Body of pancreas (tissue), 4 donors: ENCODE measurements at regions not wholly inside any gene's neighbourhood (a gene's known extent, or its start where the extent isn't known, plus 50 kb on each side); places are given as distances from the start of the nearest gene placed in this dataset.

Experiments
- ATAC-seq: fragments of 150-250 bp; one replicate; pipeline ENCODE4 v1.9.1; 2016
- DNase-seq, 4 donors: peaks; one replicate each; pipeline ENCODE4 v3.0.0-alpha.2; 2019
- H3K27ac ChIP-seq, 4 donors: fragments of 200-600 bp; sonication (generic); 1 replicate in 3 of 4; 2 replicates in 1 of 4; pipeline versions ENCODE4 v1.5.1 to v1.6.1; 2016 to 2019; ENCODE audit warnings: mild to moderate bottlenecking in 1 of 4, mixed read lengths in 1 of 4, moderate library complexity in 1 of 4
- H3K27me3 ChIP-seq, 2 donors: fragments of 200-600 bp; sonication (generic); one replicate each; pipeline ENCODE4 v1.6.0; 2016; ENCODE audit warnings: mild to moderate bottlenecking in 1 of 2
- H3K36me3 ChIP-seq, 2 donors: fragments of 200-600 bp; sonication (generic); replicated peaks in 1 of 2; 2 replicates each; pipeline ENCODE4 v1.5.1; 2016; ENCODE audit warnings: low read depth in 2 of 2; ENCODE audit not compliant: insufficient read depth in 1 of 2
- H3K4me1 ChIP-seq: fragments of 200-600 bp; sonication (generic); one replicate; pipeline ENCODE4 v1.6.0; 2016
- H3K4me3 ChIP-seq, 2 donors: fragments of 200-600 bp; sonication (generic); 1 replicate in 1 of 2; 2 replicates in 1 of 2; pipeline ENCODE4 v1.5.1; 2016 to 2019
- H3K9me3 ChIP-seq, 3 donors: fragments of 200-600 bp; sonication (generic); 1 replicate in 2 of 3; 2 replicates in 1 of 3; pipeline ENCODE4 v1.5.1; 2016
- CTCF ChIP-seq, 7 experiments: fragments of 450-650 bp in 4 of 7; fragments of 200-600 bp in 3 of 7; sonication (generic) in 3 of 7; IDR thresholded peaks; one replicate each; pipeline ENCODE4 v1.5.1; 2016 to 2019; ENCODE audit warnings: antibody characterized with exemption in 7 of 7
- POLR2A ChIP-seq, 3 donors: fragments of 450-650 bp; IDR thresholded peaks; one replicate each; pipeline ENCODE4 v1.6.1; 2016; ENCODE audit warnings: antibody characterized with exemption in 3 of 3, mild to moderate bottlenecking in 2 of 3
- WGBS, 2 donors: methylation state at CpG; one replicate each; pipeline ENCODE4 v1.1.5; 2017; 5-methylcytosine and 5-hydroxymethylcytosine counted together
- intact Hi-C: fragments of 100-400 bp; cut with DNase I; formaldehyde crosslinking; loops from one replicate; pipeline ENCODE4 v1.15.1; 2023

DNA sequence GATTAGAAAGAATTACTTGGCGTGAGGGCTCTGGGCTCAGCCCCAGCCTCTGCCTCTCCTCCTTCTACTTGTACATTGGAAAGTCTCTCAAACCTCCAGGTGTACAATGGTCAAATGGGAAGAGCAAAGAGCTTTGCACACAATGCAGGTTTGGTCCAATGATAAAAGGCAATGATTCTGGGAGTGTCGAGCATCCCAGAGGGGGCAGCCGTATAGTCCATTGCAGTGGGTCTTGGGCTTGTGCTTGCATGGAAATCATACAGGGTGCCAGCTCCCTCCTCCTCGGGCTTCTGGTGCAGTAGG lies 98.0 kb upstream of the NCK2 start:
- H3K27me3 ChIP-seq: no peaks in the 10 kb centered on the region
- no peaks in the 10 kb centered on the region for H3K9me3 ChIP-seq
- ATAC-seq (no peak), DNase-seq (peak in 1 of 4 donors; percentile 9)
- TF ChIP-seq POLR2A (IDR thresholded peaks at IDR 0.05) (no peak), CTCF (IDR thresholded peaks at IDR 0.05) (no peak)
- H3K27ac ChIP-seq: peak overlapping the region in 3 of 4 donors; percentile 0 to 47 (median 9)
- peaks cover 28% of the 10 kb centered on the region for H3K4me1 ChIP-seq
- no peaks in the 10 kb centered on the region for H3K36me3 ChIP-seq
- intact Hi-C loops: no loop called here
- 26 to 34% methylated on average over 3 to 4 of the region's 4 CpGs for WGBS, 2 donors
- no peak overlapping the region for H3K4me3 ChIP-seq

DNA sequence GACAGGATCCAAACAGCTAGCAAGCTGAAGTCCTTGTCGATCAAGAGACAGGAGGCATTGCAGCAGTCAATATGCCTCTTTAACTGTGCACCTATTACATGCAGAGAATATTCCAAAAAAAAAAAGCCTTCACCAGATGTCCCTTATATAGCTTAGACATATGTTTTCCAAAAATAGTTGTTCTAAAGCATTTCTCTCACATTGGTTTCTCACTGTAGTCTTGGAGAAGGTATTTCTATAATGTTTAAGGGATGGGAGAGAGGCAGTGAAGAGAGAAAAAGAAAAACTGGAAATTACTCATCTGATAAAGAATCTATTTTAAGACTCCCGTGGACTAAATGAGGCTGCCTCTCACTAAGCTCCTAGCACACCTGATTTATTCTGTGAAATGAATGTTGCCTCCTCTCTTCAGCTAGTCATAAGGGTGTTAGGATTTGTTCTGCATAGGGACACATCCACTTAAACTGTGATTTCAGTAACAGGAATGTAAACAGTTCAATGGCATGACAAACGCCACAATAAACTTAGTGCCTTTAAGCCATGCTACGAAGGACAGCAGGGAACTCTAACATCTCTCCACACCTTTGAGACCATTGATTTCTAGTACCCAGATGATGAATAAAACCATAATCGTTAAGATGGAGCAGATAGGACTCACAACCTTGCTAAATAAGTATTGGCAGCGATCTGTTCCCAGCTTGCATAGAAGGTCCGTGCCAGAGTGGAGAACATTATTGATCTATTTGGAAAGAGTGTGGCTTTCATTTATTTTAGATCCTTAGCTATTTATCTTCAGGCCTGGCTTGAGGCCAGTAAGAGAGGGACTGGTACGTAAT lies 98.6 kb upstream of the NCK2 start:
- Histone ChIP-seq H3K27me3 (no peaks in the 10 kb centered on the region), H3K4me3 (no peak overlapping the region), H3K9me3 (no peaks in the 10 kb centered on the region), H3K36me3 (no peaks in the 10 kb centered on the region), H3K4me1 (peaks cover 28% of the 10 kb centered on the region), H3K27ac (peak overlapping the region in 3 of 4 donors; percentile 0 to 47 (median 9))
- intact Hi-C loops: no loop called here
- peak; percentile 37 for ATAC-seq
- WGBS, 2 donors: 18 to 20% methylated on average over 8 of the region's 8 CpGs
- TF ChIP-seq CTCF (IDR thresholded peaks at IDR 0.05): no peak
- TF ChIP-seq POLR2A (IDR thresholded peaks at IDR 0.05): no peak
- DNase-seq: peak in 1 of 4 donors; percentile 30

- no peaks in the 10 kb centered on the region for H3K36me3 ChIP-seq
- peak overlapping the region in 3 of 4 donors; percentile 22 to 58 (median 41) for H3K27ac ChIP-seq
- no peaks in the 10 kb centered on the region for H3K27me3 ChIP-seq
- TF ChIP-seq POLR2A (IDR thresholded peaks at IDR 0.05) (no peak), CTCF (IDR thresholded peaks at IDR 0.05) (no peak)
- WGBS, 2 donors: 90 to 91% methylated on average over 17 to 18 of the region's 18 CpGs
- no peak overlapping the region for H3K4me3 ChIP-seq
- ATAC-seq: no peak
- intact Hi-C loops: no loop called here
- peaks cover 28% of the 10 kb centered on the region for H3K4me1 ChIP-seq
- H3K9me3 ChIP-seq: no peaks in the 10 kb centered on the region
- DNase-seq: no peak
These were observed 99.4 kb upstream of the NCK2 start for GRCh38 chr2:105645031-105645937.

DNA sequence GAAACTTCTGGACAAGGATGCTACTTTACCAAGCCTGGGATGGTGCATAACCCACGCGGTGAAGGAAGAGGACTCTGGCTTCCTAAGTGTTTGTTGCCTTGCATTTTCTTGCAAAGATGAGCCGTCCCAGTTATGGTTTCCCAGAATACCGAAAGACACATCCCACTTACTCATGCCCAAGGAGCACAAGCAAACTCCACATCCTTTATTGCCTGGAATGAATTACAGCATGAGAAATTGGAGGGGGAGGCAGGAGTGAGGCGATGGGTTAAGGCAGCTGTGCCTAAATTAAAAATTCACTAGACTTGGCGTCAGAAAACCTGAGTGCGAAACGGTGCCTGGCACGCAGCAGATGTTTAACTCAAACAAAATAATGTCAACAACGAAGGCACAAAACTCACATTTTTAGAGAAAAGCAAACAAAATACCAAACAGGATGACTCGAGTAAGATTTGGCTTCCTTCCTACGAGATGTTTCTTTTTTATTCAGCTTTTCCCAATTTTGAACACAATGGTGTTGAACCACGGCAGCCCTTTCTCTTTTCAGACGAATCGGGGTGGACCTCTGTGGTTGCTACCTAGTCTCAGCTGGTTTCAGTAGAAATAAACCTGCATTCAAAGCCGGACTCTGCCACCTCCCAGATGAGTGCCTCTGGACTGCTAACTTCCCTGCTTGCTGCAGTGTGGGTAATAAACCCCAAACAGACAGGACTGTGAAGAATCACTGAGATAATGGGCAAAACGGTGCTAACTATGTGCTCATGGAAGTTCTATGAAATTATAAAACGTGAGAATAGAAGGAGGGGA lies 100.3 kb upstream of the NCK2 start:
- Histone ChIP-seq H3K27ac (peak overlapping the region in 3 of 4 donors; percentile 22 to 58 (median 41)), H3K4me1 (peaks cover 28% of the 10 kb centered on the region), H3K4me3 (no peak overlapping the region), H3K36me3 (no peaks in the 10 kb centered on the region), H3K9me3 (no peaks in the 10 kb centered on the region), H3K27me3 (no peaks in the 10 kb centered on the region)
- no peak for TF ChIP-seq CTCF (IDR thresholded peaks at IDR 0.05)
- no peak for TF ChIP-seq POLR2A (IDR thresholded peaks at IDR 0.05)
- ATAC-seq (peak; percentile 41), DNase-seq (no peak)
- 26 to 31% methylated on average over 18 of the region's 18 CpGs for WGBS, 2 donors
- intact Hi-C loops: no loop called here
